Embryonic facial prominence (tissue), 1 donor: ENCODE measurements at regions not wholly inside any gene's neighbourhood (a gene's known extent, or its start where the extent isn't known, plus 50 kb on each side); places are given as distances from the start of the nearest gene placed in this dataset.

Experiments
- DNase-seq: peaks from one replicate; pipeline ENCODE4 v3.0.0-alpha.2; 2016; ENCODE audit errors: extremely low spot score

DNA sequence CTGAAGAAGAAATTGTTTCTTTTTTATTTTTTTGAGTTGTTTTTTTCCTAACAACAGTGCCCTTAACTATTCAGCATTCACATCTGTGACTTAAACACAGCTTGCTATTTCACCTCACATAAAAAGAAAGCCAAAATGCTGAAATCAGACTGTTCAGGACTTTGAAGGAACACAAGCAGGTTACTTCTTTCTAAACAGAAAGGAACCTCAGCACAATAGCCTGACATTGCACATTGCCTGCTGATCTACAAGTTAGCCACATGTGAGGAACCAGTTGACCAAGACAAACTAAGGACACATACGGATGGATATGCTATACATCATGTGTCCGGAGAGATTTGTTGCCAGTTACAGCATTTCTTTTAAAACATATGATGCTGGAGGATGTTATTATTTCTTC lies 331.1 kb downstream of the FSIP2 start:
- no peak for DNase-seq

GRCh38 chr2:186085226-186085625 lies 346.6 kb downstream of the FSIP2 start:
- DNase-seq: no peak

GRCh38 chr2:186093174-186093573 lies 354.6 kb downstream of the FSIP2 start:
- DNase-seq: no peak

DNA sequence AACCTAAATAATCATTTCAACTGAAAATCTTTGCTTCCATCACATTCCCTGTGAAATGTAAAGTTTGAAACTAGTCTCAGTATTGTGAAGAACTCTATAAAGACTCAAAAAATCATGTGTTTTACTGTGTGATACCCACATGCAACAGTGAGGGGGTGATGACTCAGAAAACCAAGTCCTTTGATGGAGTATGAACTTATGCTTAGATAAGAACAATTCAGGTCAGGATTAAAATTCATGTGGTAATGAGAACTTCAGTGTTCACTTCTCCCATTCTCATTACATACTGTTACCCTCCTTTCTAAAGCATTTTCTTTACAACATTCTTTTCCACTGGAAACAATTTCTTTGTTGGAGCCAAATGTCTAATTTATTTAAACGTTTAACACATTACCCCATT lies 360.2 kb downstream of the FSIP2 start:
- DNase-seq: no peak

GRCh38 chr2:186099826-186100225 lies 361.2 kb downstream of the FSIP2 start:
- DNase-seq: no peak

DNA sequence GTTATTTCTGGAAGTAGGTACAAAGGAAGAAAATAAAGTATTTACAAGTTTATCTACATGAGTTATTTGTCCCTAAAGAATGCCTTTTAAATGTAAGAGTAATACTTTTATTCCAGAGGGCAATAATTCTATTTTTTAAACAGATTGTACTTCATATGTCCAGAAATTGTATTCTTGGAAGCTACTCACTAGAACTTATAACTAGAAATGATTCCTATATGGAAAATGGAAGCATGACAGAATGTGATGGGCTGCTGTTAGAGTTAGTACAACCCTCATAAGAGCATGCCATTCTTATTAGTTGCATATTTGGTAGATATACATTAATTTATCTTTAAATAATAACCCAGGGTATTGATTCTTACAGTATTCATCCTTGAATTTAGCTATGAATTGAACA lies 362.0 kb downstream of the FSIP2 start:
- DNase-seq: no peak

DNA sequence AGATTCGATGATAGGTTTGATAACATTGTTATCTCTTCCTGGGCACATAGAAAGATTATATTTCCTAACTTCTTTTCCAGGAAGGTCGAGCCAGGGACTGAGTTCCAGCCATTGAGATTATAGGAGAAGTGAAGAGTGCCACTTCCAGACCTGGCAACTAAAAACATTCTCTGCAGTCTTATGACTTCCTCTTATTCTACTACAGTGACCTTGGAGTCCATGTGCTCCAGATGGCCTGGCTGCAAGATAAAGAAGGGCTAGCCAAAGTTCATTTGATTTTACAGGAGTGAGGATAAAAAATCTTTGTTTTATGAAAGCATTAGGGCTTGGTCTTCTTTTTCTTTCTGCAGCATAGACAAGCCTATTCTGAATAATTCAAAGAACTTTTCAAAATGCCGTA lies 363.0 kb downstream of the FSIP2 start:
- no peak for DNase-seq

- DNase-seq: no peak
Observed at GRCh38 chr2:186103276-186103675, 364.7 kb downstream of the FSIP2 start.

- DNase-seq: no peak
Observed at GRCh38 chr2:186105016-186105724, 366.6 kb downstream of the FSIP2 start.

DNA sequence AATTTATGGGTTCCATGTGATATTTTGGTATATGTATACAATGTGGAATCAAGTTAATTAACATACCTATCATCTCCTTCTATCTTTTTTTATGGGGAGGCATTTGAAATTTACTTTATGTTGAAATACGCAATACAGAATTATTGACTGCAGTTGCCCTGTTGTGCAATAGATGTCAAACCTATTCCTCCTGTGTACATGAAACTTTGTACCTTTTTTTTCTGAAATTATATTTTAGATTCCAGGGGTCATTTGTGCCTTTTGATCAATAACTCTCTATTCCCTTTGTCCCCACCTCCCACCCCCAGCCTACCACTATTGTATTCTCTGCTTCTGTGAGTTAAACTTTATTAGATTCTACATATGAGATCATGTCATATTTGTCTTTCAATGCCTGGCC lies 369.9 kb downstream of the FSIP2 start:
- no peak for DNase-seq

DNA sequence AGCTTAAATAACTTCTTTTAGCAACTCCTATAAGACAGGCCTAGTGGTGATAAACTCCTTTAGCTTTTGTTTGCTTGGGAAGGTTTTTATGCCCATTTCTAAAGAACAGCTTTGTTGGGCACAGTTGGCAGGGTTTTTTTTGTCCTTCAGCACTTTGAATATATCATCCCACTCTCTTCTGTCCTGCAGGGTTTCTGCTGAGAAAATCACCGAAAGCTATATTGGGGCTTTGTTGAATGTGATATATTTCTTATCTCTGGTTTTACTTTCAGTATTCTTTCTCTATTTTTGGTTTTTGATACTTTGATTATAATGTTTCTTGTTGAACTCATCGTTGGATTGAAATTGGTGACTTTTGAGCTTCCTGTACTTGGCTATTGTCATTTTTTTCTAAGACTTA lies 372.8 kb upstream of the ZC3H15 start:
- no peak for DNase-seq

- DNase-seq: no peak
Observed at GRCh38 chr2:186125156-186125555, 360.9 kb upstream of the ZC3H15 start.

DNA sequence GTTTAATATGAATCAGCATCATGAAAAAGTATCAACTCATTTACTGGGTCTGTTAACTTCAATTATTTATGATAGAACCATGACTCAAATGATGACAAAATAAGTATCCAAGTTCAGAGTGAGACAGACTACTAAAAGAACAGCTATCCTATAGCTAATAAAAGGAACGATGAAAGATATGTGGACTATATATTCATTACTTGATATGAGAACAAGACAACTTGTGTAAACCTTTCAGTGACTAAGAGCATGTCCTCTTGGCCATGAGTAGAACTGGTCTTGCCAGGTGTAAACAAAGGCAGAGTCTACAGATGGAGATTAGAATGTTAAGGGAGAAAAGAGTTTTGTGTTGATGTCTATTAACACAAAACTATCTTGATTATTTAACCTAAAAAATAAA lies 360.4 kb upstream of the ZC3H15 start:
- DNase-seq: no peak

GRCh38 chr2:186126181-186126580 lies 359.9 kb upstream of the ZC3H15 start:
- no peak for DNase-seq

- DNase-seq: no peak
Observed at GRCh38 chr2:186129767-186130581, 356.1 kb upstream of the ZC3H15 start.

GRCh38 chr2:186130748-186131641 lies 355.1 kb upstream of the ZC3H15 start:
- DNase-seq: no peak

GRCh38 chr2:186135686-186136085 lies 350.4 kb upstream of the ZC3H15 start:
- no peak for DNase-seq

DNA sequence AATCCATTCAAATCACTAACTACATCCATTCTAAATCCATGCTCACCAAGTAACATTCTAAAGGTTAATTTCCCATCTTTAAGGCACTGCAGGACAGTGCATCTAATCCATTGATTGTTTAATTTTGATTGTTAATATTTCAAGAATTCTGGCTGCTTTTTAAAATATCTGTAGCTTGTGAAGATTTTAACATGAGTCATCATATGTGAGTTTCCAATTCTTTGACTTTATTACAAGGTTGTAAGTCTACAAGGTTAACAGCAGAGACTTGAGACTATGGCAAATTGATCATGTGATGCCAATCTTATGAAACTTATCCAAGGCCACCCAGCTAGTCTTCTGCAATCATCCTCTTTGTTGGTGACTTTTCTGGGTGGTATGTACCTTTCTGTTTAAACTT lies 349.2 kb upstream of the ZC3H15 start:
- DNase-seq: no peak

DNA sequence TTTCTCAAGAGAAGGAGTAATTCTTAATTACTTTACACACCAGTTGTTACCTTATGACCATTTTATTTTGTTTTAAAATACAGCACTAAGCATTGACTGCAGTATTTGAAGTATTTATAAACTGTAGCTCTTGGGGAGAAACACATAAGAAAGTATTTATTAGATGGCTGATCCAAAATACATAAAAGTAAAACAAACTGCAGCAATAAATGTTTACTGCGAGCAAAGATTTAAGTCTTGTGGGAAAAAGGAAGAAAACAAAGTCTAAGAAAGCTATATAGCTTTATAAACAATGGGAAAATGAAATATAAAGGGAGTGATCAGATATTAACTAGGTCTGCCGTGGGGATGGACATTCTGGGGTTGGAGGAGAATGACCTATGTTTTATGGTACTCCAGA lies 347.2 kb upstream of the ZC3H15 start:
- no peak for DNase-seq

DNA sequence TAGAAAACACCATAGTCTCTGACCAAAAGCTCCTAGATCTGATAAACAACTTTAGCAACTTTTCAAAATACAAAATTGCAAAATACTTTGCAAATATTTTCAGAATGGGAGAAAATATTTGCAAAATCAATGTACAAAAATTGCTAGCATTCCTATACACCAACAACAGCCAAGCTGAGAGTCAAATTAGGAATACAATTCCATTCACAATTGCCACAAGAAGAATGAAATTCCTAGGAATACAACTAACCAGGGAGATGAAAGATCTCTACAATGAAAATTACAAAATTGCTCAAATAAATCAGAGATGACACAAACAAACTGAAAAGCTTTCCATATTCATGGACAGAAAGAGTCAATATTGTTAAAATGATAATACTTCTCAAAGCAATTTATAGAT lies 327.0 kb upstream of the ZC3H15 start:
- DNase-seq: no peak

GRCh38 chr2:186164325-186164724 lies 321.7 kb upstream of the ZC3H15 start:
- no peak for DNase-seq

GRCh38 chr2:186170693-186171092 lies 315.4 kb upstream of the ZC3H15 start:
- no peak for DNase-seq
